Tibial artery (tissue), 4 donors: ENCODE measurements at regions not wholly inside any gene's neighbourhood (a gene's known extent, or its start where the extent isn't known, plus 50 kb on each side); places are given as distances from the start of the nearest gene placed in this dataset.
"Not testable (repeated sequence)": the region's sequence is repeated elsewhere in the genome, so short reads cannot be mapped to it uniquely, and the experiment has no call there.

Experiments
- DNase-seq, 2 donors: peaks; one replicate each; pipeline ENCODE4 v3.0.0-alpha.2; 2019
- H3K27ac ChIP-seq, 2 donors: fragments of 200-600 bp; sonication (generic) in 1 of 2; 1 replicate in 1 of 2; 2 replicates in 1 of 2; pipeline ENCODE4 v1.5.1; 2018 to 2019; ENCODE audit warnings: mild to moderate bottlenecking in 1 of 2
- H3K27me3 ChIP-seq, 2 donors: fragments of 200-600 bp; sonication (generic) in 1 of 2; one replicate each; pipeline versions ENCODE4 v1.5.1 to v1.6.0; 2016 to 2019
- H3K36me3 ChIP-seq, 3 donors: fragments of 200-600 bp; sonication (generic) in 2 of 3; one replicate each; pipeline ENCODE4 v1.5.1; 2016 to 2019; ENCODE audit warnings: mild to moderate bottlenecking in 2 of 3
- H3K4me1 ChIP-seq, 4 donors: fragments of 200-600 bp; sonication (generic) in 2 of 4; 1 replicate in 3 of 4; 2 replicates in 1 of 4; pipeline ENCODE4 v1.5.1; 2016 to 2019
- H3K4me3 ChIP-seq, 2 donors: fragments of 200-600 bp; sonication (generic) in 1 of 2; 1 replicate in 1 of 2; 2 replicates in 1 of 2; pipeline ENCODE4 v1.5.1; 2018 to 2019; ENCODE audit warnings: mild to moderate bottlenecking in 2 of 2
- H3K9me3 ChIP-seq, 3 donors: fragments of 200-600 bp; sonication (generic) in 1 of 3; one replicate each; pipeline ENCODE4 v1.5.1; 2016 to 2019
- CTCF ChIP-seq, 2 experiments: fragments of 200-600 bp in 1 of 2; fragments of 450-650 bp in 1 of 2; IDR thresholded peaks; one replicate each; pipeline ENCODE4 v1.5.1; 2017 to 2019; ENCODE audit warnings: antibody characterized with exemption in 2 of 2, mild to moderate bottlenecking in 1 of 2, moderate library complexity in 1 of 2
- intact Hi-C: fragments of 100-400 bp; cut with DNase I; formaldehyde crosslinking; loops from one replicate; pipeline ENCODE4 v1.15.0; 2023; ENCODE audit warnings: low total_unique reads

DNA sequence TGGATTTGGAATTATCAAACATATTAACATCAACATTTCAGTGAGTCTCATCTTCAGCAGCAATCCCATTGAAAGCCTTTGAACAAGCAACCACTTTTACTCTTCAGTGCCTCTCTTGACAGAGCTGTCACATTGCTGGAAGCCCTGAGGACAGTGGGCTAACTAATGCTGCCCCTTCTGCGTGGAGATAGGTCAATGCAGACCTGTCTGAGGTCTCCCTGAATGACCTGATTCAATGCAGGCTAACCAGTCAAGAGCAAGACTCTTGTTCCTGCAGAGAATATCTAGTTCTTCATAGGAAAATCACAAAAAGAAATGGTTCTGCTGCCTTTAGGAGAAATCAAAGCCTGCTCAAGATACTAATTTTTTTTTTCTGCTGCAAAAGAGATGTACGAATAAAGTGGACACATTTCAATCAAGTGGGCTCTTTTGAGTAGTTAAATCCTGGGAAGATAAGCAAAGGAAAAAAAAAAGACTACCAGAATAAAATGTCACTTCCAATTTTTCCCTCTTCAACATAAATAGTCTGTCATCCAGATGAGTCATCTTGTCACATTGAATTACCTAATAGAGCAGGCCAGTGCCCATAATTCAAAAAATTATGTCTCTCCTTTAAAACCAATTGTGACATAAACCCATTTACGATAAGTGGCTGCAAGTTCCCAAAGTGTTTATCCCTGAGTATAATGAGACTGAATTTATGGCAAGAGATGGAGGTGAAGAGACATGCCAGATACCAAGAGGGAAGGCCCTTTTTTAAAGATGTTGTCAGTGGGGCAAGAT lies 1269.0 kb upstream of the DDX18 start:
- Histone ChIP-seq H3K27me3 (no peaks in the 10 kb centered on the region), H3K4me3 (no peak overlapping the region)
- intact Hi-C loops: no loop called here

DNA sequence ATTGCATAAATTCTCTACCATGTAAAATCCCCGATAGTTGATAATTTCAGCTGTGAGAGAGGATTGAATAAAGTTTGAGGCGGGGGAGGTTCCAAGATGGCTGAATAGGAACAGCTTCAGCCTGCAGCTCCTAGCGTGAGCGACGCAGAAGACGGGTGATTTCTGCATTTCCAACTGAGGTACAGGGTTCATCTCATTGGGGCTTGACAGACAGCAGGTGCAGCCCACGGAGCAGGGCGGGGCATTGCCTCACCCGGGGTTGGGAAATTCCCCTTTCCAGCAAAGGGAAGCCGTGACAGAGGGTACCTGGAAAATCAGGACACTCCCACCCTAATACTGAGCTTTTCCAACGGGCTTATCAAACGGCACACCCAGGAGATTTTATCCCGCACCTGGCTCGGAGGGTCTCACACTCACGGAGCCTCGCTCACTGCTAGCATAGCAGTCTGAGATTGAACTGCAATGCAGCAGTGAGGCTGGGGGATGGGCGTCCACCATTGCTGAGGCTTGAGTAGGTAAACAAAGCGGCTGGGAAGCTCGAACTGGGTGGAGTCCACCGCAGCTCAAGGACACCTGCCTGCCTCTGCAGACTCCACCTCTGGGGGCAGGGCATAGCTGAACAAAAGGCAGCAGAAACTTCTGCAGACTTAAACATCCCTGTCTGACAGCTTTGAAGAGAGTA lies 1261.6 kb upstream of the DDX18 start:
- H3K9me3 ChIP-seq, H3K4me3 ChIP-seq, H3K4me1 ChIP-seq, H3K27ac ChIP-seq, intact Hi-C loops, DNase-seq, H3K36me3 ChIP-seq, H3K27me3 ChIP-seq: not testable (repeated sequence)

More for the DNA sequence above, 1269.0 kb upstream of the DDX18 start:
- Histone ChIP-seq H3K4me1 (no peaks in the 10 kb centered on the region), H3K27ac (no peak overlapping the region), H3K9me3 (no peaks in the 10 kb centered on the region), H3K36me3 (no peaks in the 10 kb centered on the region)
- DNase-seq: no peak
- TF ChIP-seq CTCF (IDR thresholded peaks at IDR 0.05): no peak

GRCh38 chr2:116580209-116580608 lies 1234.3 kb upstream of the DDX18 start:
- intact Hi-C loops: no loop called here
- Histone ChIP-seq H3K27me3 (no peaks in the 10 kb centered on the region), H3K4me1 (no peaks in the 10 kb centered on the region), H3K4me3 (no peak overlapping the region), H3K36me3 (no peaks in the 10 kb centered on the region), H3K27ac (no peak overlapping the region), H3K9me3 (no peaks in the 10 kb centered on the region)
- no peak for DNase-seq
- no peak for TF ChIP-seq CTCF (IDR thresholded peaks at IDR 0.05)

- Histone ChIP-seq H3K27ac (no peak overlapping the region), H3K4me1 (no peaks in the 10 kb centered on the region), H3K4me3 (no peak overlapping the region), H3K27me3 (no peaks in the 10 kb centered on the region), H3K9me3 (no peaks in the 10 kb centered on the region), H3K36me3 (no peaks in the 10 kb centered on the region)
- TF ChIP-seq CTCF (IDR thresholded peaks at IDR 0.05): no peak
- DNase-seq: no peak
- intact Hi-C loops: no loop called here
These were observed 1231.6 kb upstream of the DDX18 start for GRCh38 chr2:116582850-116583249.

DNA sequence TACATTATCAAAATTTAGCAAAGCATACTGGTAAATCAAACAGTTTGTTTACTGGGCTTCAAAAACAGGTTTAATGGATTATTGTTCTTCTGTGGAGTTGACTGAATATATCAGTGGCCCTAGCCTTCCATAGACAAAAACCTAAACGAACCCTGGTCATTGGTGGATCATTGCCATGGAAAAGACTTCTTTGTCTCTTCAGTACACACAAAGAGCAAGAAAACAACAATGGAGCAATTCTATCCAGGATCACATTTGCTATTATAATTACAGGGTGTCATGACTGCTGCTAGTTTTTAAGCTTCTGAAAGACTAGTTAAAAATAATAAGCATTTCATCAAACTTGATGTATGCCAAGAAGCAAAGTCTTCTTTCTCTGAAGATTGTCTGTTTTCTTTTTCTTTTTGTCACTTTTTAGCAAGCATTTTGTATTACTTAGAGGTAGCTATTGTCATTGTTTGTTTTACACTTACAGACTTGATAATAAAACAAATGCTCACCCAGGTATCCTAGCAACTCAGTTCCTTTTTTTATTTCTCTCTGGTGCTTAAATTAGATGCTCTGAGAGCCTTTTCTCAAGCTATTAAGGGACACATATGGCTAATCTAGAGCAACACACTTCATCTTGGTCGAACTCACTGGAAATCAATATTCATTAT lies 1228.7 kb upstream of the DDX18 start:
- Histone ChIP-seq H3K9me3 (no peaks in the 10 kb centered on the region), H3K27me3 (no peaks in the 10 kb centered on the region), H3K4me3 (no peak overlapping the region), H3K4me1 (no peaks in the 10 kb centered on the region), H3K36me3 (no peaks in the 10 kb centered on the region), H3K27ac (no peak overlapping the region)
- intact Hi-C loops: no loop called here
- DNase-seq: no peak
- no peak for TF ChIP-seq CTCF (IDR thresholded peaks at IDR 0.05)

DNA sequence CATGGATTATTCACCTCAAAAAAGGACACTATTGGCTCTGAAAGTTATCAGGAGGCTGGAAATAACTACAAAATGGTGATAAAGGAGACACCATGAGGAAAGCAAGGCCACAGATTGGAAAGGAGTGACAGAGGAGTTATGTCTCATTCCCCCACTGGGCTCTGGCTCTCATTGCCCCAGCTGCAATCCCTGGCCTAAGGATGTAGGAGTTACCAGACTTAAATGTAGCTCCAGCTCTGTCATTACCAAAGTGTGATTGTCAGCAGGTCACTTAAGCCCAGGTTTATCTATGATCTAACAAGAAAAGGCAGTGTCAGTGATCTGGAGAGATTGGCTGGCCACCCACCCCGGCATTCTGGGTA lies 1228.2 kb upstream of the DDX18 start:
- no peak overlapping the region for H3K4me3 ChIP-seq
- no peaks in the 10 kb centered on the region for H3K27me3 ChIP-seq
- intact Hi-C loops: no loop called here
- no peaks in the 10 kb centered on the region for H3K36me3 ChIP-seq
- no peaks in the 10 kb centered on the region for H3K4me1 ChIP-seq
- DNase-seq: no peak
- H3K9me3 ChIP-seq: no peaks in the 10 kb centered on the region
- TF ChIP-seq CTCF (IDR thresholded peaks at IDR 0.05): no peak
- H3K27ac ChIP-seq: no peak overlapping the region
